ENCODE measurements at regions not wholly inside any gene's neighbourhood (a gene's known extent, or its start where the extent isn't known, plus 50 kb on each side); places are given as distances from the start of the nearest gene placed in this dataset.
A peak's percentile ranks its signal among the peaks of the same experiment; 100 is the strongest.

DNA sequence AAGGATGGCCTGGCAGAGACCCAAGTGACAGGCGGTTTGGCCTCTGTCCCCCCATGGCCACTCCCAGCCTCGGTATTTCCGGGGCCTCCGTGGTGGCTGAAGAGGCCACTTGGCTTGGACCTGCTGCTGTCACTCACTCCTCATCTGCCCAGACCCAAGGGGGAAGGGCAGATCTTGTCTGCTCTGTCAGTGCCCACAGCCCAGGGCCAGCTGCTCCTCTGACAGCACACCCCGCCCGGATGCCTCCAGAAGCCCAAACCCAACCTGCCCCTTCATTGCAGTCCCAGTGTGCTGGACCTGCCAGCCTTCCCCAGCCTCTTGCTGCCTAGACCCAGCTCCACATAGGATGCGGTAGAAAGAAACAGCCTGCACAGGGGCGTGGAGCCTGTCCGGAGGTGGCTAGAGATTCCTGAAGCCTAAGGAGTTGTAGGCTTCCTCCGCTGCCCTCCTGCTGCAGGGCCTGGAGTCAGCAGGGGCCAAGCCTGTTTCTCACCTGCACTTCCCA, 52.0 kb downstream of the MAGEF1 start:
- no peak for DNase-seq
- no peak for TF ChIP-seq EP300 (IDR thresholded peaks at IDR 0.05)
- TF ChIP-seq POLR2A (IDR thresholded peaks at IDR 0.05): no peak
- TF ChIP-seq, protein P1, sequence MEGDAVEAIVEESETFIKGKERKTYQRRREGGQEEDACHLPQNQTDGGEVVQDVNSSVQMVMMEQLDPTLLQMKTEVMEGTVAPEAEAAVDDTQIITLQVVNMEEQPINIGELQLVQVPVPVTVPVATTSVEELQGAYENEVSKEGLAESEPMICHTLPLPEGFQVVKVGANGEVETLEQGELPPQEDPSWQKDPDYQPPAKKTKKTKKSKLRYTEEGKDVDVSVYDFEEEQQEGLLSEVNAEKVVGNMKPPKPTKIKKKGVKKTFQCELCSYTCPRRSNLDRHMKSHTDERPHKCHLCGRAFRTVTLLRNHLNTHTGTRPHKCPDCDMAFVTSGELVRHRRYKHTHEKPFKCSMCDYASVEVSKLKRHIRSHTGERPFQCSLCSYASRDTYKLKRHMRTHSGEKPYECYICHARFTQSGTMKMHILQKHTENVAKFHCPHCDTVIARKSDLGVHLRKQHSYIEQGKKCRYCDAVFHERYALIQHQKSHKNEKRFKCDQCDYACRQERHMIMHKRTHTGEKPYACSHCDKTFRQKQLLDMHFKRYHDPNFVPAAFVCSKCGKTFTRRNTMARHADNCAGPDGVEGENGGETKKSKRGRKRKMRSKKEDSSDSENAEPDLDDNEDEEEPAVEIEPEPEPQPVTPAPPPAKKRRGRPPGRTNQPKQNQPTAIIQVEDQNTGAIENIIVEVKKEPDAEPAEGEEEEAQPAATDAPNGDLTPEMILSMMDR (IDR thresholded peaks at IDR 0.05): no peak
- no peak for TF ChIP-seq POLR2AphosphoS5 (IDR thresholded peaks at IDR 0.05)
- intact Hi-C loops (cut with DNase I; ENCODE audit: low total_unique reads): no loop called here
- Histone ChIP-seq H3K27me3 (no peaks in the 10 kb centered on the region), H3K9me3 (no peaks in the 10 kb centered on the region), H3K4me1 (peaks cover 0 to 9% (median 4%) of the 10 kb centered on the region in 4 donors), H3K27ac (no peak overlapping the region), H3K36me3 (no peaks in the 10 kb centered on the region), H3K4me3 (no peak overlapping the region)
- 63 to 82% (median 80%) methylated on average over 9 to 10 of the region's 10 CpGs for WGBS, 5 donors

DNA sequence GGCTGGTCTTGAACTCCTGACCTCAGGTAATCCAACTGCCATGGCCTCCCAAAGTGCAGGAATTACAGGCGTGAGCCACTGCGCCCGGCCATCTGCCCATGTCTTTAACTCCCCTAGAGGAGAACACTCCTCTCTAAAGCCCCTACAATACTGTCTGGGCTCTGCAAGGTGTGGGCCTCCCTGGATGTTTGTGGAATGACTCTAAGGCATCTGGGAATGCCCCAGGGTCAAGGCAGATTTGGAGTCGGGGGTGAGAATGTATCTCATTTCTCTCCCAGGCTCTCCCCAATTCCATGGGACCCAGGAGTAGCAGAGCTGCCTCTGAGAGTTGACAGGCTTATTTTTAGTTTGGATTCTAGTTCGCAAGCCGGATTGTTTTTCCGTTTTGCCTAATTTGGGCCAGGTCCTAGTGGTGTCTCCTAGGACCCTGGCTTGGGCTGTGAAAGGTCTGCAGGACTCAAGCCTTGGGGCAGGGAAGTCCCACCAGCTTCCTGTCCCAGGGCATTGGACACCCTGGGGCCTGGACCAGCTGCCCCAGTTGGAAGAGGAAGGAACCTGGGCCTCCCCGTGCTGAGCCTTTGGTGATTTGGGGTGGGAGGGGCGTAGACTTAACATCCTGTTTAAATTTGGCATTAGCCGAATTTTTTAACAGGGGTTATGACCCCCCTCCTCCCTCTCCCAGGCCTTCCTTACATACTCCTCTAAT, 53.5 kb downstream of the MAGEF1 start:
- intact Hi-C loops (cut with DNase I; ENCODE audit: low total_unique reads): no loop called here
- Histone ChIP-seq H3K4me1 (peaks cover 0 to 9% (median 4%) of the 10 kb centered on the region in 4 donors), H3K27me3 (no peaks in the 10 kb centered on the region), H3K4me3 (no peak overlapping the region), H3K9me3 (no peaks in the 10 kb centered on the region), H3K27ac (peak overlapping the region in 1 of 5 donors; percentile 4), H3K36me3 (no peaks in the 10 kb centered on the region)
- TF ChIP-seq, protein P1 (IDR thresholded peaks at IDR 0.05): no peak
- TF ChIP-seq POLR2AphosphoS5 (IDR thresholded peaks at IDR 0.05) (no peak), EP300 (IDR thresholded peaks at IDR 0.05) (no peak), POLR2A (IDR thresholded peaks at IDR 0.05) (no peak)
- no peak for DNase-seq
- whole genome bisulfite sequencing, 5 donors: 58 to 68% (median 65%) methylated on average over 10 of the region's 10 CpGs

DNA sequence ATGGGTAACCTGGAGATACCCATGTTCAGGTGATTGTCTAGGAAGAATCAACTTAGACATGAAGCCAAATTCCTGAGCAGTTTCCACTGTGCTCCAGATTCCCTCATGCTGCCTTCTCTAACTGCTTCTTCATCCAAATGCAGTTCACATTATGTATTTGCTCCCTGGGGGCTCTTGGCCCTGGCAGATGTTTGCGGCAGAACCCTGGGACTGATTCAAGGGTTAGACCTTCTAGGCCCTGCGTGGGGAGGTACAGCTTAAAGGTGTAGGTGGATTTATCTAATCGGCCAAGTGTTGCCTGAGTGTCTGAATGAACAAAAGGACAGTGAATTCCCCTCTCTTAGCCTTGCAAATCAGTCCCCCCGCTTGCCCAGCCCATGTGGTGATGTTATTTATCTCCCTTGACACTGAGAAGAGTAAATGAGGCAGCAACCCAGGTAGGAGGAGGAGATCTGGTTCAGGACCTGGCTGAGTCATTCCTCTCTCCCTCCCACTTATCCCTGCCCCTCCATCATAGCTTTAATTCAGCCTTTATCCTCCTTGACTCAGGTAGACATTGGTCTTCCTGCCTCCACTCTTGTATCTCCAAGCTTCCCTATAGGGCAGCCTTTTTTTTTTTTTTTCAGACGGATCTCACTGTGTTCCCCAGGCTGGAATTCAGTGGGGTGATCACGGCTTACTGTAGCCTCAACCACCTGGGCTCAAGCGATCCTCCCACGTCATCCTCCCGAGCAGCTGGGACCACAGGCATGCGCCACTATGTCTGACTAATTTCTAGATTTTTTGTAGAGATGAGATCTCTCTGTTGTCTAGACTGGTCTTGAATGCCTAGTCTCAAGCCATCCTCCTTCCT, 54.8 kb downstream of the MAGEF1 start:
- Histone ChIP-seq H3K36me3 (no peaks in the 10 kb centered on the region), H3K4me3 (no peak overlapping the region), H3K27me3 (no peaks in the 10 kb centered on the region), H3K9me3 (no peaks in the 10 kb centered on the region), H3K4me1 (peaks cover 0 to 14% (median 4%) of the 10 kb centered on the region in 4 donors), H3K27ac (no peak overlapping the region)
- intact Hi-C loops (cut with DNase I; ENCODE audit: low total_unique reads): no loop called here
- TF ChIP-seq POLR2A (IDR thresholded peaks at IDR 0.05): no peak
- TF ChIP-seq POLR2AphosphoS5 (IDR thresholded peaks at IDR 0.05): no peak
- TF ChIP-seq, protein P1 (IDR thresholded peaks at IDR 0.05): no peak
- no peak for TF ChIP-seq EP300 (IDR thresholded peaks at IDR 0.05)
- DNase-seq: no peak
- 80 to 89% (median 85%) methylated on average over 10 of the region's 10 CpGs for WGBS, 5 donors

DNA sequence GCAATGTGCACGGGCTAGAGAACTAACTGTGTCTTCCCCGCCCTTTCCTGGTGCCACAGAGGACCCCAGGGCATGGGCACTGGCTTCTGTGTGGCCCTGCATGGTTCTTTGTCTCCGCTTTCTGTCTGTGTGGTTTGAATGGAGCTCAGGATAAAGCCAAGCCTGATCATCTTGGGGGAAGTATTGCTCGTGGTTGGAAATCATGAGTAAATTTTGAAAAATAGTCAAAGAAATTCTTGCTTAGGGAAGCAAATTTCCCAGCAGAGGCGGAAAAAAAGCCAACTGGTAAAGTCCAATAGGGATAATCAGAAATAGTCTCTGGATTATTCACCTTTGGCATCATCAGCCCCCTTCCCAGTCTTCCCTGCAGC, 55.4 kb downstream of the MAGEF1 start:
- H3K27me3 ChIP-seq: no peaks in the 10 kb centered on the region
- H3K4me1 ChIP-seq: peaks cover 0 to 18% (median 4%) of the 10 kb centered on the region in 4 donors
- peak in 1 of 2 donors; percentile 53 for DNase-seq
- TF ChIP-seq, protein P1 (IDR thresholded peaks at IDR 0.05): no peak
- no peak for TF ChIP-seq POLR2A (IDR thresholded peaks at IDR 0.05)
- no peak overlapping the region for H3K4me3 ChIP-seq
- no peaks in the 10 kb centered on the region for H3K36me3 ChIP-seq
- H3K9me3 ChIP-seq: no peaks in the 10 kb centered on the region
- H3K27ac ChIP-seq: no peak overlapping the region
- intact Hi-C loops (cut with DNase I; ENCODE audit: low total_unique reads): no loop called here
- 66 to 79% (median 73%) methylated on average over 5 of the region's 5 CpGs for WGBS, 5 donors
